NCI-H1694 treated with DMSO at 0.1 percent for 48 hours (cell line): ENCODE measurements at regions not wholly inside any gene's neighbourhood (a gene's known extent, or its start where the extent isn't known, plus 50 kb on each side); places are given as distances from the start of the nearest gene placed in this dataset.

Experiments
- DNase-seq: peaks from one replicate; lab custom pipeline; 2025; lab: John Stamatoyannopoulos, UW

DNA sequence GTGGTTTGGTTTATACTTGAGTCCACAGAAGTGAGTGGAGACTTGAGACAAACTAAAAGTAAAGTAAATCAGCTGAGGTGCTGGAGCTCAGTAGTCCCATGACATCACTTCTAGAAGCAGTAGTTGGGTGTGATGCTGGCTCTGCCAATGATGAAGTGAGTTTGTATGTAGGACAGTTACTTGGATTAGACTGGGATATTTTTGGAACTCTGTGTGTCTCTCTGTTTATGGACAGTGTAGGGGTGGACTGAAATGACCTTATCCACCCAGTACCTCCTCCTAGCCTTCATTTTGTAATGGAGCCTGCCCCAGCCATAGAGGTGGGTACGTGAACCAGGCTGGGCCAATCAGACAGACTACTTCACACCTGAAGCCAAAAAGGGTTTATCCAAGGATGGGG, 52.2 kb downstream of the POLR1D start:
- no peak for DNase-seq

DNA sequence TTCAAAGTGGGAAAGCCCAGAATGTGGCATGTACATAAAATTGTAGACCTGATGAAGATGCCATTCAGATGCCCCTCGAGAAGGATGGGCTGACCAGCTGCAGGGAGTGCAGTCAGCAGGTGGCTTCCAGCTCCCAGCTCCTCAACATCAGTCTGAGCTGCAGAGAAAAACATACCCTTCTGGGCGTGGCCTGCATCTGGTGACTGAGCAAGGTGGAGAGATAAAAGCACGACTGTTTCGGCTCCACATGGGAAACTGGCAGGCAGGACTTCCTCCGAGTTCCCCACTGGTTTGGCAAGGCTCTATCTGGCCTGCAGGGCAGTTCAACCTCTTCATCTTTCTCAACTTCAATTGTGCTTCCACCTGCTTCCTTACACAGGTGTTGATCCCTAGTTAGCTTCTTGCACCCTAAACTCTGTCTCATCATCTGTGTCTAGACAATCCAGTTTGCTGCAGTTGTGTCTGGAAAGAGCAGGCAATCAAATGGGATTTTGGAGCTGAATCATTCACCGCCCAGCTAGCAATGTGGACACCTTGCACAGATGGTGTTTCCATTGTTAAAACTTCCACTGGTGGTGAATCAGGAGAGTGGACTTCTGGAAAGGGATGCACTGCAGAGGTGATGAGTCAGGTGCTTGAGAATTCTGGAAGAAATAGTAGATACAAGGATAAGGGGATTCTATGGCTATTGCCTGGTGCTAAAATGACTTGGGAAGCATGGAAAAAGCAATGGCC, 56.8 kb downstream of the POLR1D start:
- no peak for DNase-seq

DNA sequence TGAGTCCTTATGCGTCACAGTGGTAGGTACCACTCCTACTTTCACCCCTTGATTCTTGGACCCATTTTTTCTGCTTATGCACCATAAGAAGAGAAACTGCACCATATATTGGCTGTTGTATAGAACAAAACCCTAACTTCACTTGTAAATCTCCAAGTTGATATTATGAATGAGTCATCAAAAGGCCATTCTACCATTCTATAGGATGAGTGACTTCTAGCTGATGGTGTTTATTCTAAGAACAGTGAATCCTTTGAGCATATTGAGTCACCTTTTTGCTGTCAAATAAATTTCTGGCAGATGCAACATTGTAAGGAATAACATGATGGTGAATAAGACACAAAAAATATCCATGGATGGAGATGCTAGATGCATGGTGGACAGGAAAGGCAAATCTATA, 57.7 kb downstream of the POLR1D start:
- no peak for DNase-seq

DNA sequence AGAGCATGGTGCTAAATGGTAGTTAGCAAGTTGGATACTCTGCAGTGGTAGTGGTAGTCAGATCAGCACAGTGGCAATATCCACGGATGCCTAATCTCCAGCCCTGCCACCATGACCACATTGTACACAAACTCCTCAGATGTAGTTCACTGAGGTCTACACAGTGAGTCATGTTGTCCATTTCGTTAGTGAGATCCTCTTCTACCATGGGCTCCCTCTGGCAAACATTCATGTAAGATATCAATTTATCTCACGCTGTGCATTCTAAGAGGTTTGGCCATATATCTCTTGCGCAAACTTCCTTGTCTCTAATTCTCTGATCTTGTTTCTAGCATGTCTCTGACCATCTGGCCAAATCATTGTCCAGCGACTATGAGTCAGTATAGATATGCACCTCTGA, 58.2 kb downstream of the POLR1D start:
- DNase-seq = no peak

DNA sequence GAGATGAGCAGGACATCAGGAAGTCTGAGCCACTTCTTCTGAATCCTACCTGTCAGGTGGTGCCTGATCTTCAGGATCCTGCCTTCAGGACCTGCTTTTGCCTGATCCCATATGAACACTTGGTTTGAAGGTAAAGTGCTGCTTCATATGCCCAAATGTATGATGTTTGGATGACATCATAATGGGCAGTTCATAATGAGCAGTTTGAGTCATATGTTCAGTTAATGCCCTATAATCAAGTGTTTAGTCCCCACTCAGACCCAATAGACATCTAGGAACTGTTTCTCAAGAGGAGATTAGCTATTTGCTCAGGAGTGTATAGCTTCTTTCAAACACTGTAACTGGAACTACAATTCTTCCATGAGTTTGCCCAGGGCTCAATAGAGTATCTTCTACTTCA, 58.8 kb downstream of the POLR1D start:
- DNase-seq = no peak

DNA sequence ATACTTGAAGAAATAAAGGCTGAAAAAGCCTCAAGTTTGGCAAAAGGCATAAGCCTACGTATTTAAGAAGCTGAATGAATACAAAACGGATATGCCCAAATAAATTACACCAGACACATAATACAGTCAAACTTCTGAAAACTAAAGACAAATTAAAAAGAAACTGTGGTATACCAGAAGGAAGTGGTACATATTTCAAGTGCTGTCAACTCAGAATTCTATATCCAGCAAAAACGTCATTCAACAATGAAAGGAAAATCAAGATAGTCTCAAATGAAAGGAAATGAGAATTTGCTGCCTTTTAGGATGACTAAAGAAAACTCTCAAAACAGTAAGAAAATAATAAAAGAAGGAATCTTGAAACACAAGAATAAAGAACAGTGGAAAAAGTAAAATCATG, 69.5 kb downstream of the POLR1D start:
- DNase-seq = no peak

DNA sequence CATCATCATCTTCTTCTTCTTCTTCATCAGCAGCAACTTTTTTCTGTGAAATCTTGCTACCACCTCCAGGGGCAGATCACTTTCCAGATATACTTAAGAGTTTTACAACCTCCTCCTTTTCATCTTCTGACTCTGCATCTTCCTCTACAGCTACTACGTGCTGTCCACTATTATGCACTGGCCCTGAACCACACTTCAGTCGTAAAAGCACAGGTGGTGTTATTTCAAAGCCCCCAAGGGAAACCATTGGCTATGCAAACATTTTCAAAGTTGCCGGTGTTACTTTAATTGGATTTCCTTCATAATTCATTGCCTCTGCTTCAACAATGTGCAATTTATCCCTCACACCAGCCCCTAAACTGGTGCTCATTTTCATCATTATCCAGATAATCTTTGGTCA, 75.0 kb downstream of the POLR1D start:
- no peak for DNase-seq

DNA sequence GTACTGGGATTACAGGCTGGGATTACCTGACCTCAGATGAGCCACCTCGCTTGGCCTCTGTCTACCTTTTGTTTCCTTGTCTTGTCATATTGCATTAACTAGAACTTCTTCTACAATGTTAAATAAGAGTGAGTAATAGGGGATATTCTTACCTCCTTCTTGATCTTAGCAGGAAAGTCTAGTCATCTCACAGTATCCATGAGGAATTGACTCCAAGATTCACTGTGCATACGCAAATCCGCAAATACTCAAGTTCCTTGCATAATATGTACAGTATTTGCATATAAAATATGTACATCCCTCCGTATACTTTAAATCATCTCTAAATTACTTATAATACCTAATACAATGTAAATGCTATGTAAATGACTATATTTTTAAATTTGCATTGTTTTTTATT, 78.3 kb downstream of the POLR1D start:
- DNase-seq = no peak

DNA sequence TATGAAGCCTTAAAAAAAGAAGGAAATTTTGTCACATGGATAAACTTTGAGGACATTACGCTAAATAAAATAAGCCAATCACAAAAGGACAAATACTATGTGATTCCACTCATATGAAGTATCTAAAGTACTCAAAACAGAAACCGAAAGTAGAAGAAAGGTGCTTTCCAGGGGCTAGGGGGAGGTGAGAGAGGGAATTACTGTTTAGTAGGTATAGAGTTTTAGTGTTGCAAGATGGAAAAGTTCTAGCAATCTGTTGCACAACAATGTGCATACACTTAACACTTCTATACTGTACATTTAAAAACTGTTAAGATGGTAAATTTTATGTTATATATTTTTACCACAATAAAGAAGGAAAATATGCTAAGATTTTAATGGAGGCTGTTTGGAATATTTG, 83.0 kb downstream of the POLR1D start:
- no peak for DNase-seq

DNA sequence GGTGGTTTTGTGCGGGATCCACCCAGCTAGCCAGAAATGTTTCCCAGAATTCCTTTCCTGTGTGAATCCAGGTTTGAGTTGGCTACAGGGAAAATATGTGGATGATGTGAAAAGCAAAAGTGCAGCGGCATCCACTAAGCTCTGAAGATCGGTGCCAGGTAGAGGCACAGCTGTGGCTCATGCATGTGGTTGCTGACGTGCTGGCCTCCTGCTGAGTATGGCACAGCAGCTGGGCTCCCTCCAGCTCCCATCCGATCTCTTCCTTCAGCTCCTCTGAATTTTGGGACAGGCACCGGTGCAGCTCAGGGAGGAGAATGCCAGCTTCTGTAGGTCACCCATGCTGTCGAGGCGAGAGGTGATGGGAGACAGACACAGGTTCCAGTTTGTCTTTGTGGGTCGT, 84.0 kb upstream of the GSX1 start:
- no peak for DNase-seq

DNA sequence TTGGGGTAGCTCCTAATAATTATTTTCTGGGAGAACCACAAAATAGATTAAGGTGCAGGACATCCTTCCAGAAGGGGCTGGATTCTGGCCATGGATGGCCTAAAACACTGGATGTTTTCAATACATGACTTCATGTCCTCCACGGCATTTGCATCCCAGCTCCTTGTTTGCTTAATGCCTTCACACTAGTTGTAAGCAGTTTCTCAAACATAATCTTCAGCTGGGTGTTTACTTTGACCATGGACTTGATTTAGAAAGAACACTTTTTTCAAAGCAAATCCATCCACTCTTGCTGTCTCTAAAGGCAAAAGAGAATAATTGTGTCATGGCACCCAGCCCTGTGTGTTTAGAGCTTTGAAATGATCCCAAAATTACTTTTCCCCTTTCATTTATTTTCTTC, 82.5 kb upstream of the GSX1 start:
- no peak for DNase-seq

DNA sequence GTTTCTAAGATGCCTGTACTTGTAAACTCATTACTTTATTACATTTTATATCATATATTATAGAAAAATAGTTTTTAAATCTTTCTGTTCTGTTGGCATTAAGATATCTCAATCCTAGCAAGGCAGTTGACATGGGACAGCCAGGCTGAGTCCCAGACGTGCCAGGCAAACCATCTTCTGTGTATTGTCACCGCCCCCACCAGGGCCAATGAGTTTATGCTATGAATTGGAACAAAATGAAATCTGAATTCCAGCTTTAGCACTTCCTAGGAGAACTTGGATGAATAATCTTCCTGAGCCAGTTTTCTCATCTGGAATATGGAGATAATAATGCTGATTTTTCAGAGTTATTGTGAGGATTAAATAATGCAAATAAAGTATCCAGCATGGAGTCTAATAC, 79.9 kb upstream of the GSX1 start:
- DNase-seq = peak; percentile 8

DNA sequence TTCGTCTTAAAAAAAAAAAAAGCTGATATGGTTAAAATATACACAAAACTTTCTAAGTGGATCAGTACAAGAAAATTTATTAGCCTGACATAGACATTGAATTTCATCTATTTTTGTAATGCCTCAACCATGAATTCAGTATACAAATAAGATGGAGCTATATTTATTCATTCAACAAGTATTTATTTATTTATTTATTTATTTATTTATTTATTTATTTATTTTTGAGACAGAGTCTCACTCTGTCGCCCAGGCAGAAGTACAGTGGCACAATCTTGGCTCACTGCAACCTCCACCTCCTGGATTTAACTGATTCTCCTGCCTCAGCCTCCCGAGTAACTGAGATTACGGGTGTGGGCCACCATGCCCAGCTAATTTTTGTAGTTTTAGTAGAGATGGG, 78.5 kb upstream of the GSX1 start:
- no peak for DNase-seq

DNA sequence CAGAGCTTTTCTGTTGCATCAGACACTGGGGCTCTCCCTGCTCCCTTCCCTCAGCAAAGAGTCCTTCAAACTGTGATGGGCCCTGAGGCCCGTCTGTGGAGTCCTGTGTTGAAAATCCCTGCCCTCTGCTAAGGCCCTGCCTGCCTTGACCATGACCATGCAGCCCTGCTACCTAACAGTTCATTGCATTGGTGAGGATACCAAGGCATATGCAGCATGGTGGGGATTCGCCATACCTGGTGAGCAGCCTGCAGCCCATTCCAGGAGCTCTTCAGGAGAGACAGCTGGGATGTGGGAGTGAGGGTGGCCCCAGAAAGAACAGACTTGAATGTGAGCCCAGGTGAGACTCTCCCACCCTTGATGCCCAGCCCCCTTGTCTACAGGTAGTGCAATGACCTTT, 70.6 kb upstream of the GSX1 start:
- DNase-seq = no peak

DNA sequence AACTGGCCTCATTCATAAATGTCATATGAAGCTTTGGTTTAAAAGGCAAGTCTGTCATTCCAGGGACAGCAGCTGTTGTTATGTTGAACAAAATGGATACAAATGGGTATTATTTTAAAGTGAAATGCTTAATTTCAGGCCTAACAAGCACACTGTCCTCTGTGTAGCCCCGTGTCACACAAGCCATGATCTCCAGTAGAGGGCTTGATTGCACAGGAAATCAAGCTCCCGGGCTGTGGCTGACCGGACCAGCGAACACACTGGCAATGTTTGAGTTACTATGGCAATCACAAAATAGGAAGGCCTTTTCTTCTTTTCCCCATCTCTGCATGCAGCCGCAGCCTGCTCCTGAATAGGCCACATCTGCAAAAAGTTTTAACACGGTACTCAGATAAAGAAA, 64.0 kb upstream of the GSX1 start:
- peak; percentile 8 for DNase-seq

DNA sequence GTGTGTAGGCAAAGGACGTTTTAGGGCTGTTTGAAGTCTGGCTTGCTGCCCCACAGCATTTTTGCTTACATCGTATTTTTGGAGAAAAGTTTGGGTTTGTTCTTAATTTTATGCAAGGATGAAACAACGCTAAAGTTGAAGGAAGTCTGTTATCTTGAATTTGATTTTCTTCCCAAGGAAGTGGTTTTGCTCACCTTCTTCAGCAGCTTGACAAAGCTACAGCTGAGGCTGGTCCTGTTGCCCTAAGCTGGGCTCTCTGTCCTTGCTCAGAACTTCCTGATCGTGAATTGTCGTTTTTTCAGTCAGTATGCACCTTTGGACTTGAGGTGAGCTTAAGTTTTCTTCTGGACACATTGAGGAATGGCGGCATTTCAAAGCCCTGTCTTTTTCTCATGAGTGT, 62.1 kb upstream of the GSX1 start:
- DNase-seq = no peak
